Smooth muscle cell of the brain vasculature (primary cell): ENCODE measurements at regions not wholly inside any gene's neighbourhood (a gene's known extent, or its start where the extent isn't known, plus 50 kb on each side); places are given as distances from the start of the nearest gene placed in this dataset.

Experiments
- DNase-seq: peaks from one replicate; pipeline ENCODE4 v3.0.0-alpha.2; 2012; ENCODE audit warnings: low read depth, low spot score

- no peak for DNase-seq
These were observed 83.0 kb upstream of the ATF3 start for GRCh38 chr1:212525479-212526110.

GRCh38 chr1:212526111-212526491 is 82.5 kb upstream of the ATF3 start:
- DNase-seq = no peak

GRCh38 chr1:212528501-212528900 is 80.1 kb upstream of the ATF3 start:
- DNase-seq = no peak

- no peak for DNase-seq
These were observed 79.3 kb upstream of the ATF3 start for GRCh38 chr1:212529211-212529741.

- DNase-seq = no peak
These were observed 77.3 kb upstream of the ATF3 start for GRCh38 chr1:212531267-212531666.

- no peak for DNase-seq
These were observed 76.8 kb upstream of the ATF3 start for GRCh38 chr1:212531796-212532195.

GRCh38 chr1:212532469-212533147 is 76.0 kb upstream of the ATF3 start:
- DNase-seq = no peak

- DNase-seq = no peak
These were observed 75.4 kb upstream of the ATF3 start for GRCh38 chr1:212533148-212533517.

- DNase-seq = no peak
These were observed 72.0 kb upstream of the ATF3 start for GRCh38 chr1:212536586-212536985.

GRCh38 chr1:212537610-212538009 is 71.0 kb upstream of the ATF3 start:
- DNase-seq = no peak

GRCh38 chr1:212539737-212540430 is 68.7 kb upstream of the ATF3 start:
- no peak for DNase-seq

GRCh38 chr1:212542761-212543187 is 65.8 kb upstream of the ATF3 start:
- no peak for DNase-seq

GRCh38 chr1:212544110-212544509 is 64.5 kb upstream of the ATF3 start:
- DNase-seq = no peak

- no peak for DNase-seq
These were observed 62.5 kb upstream of the ATF3 start for GRCh38 chr1:212545941-212546635.

- no peak for DNase-seq
These were observed 59.0 kb upstream of the ATF3 start for GRCh38 chr1:212549503-212550017.

GRCh38 chr1:212551929-212552328 is 56.6 kb upstream of the ATF3 start:
- DNase-seq = no peak

- DNase-seq = no peak
These were observed 54.9 kb upstream of the ATF3 start for GRCh38 chr1:212553676-212554075.

GRCh38 chr1:212554401-212554800 is 54.2 kb upstream of the ATF3 start:
- DNase-seq = no peak

GRCh38 chr1:212555426-212555825 is 53.1 kb upstream of the ATF3 start:
- no peak for DNase-seq

GRCh38 chr1:212556822-212557549 is 51.6 kb upstream of the ATF3 start:
- no peak for DNase-seq
